GM23338 (cell line): ENCODE measurements at regions not wholly inside any gene's neighbourhood (a gene's known extent, or its start where the extent isn't known, plus 50 kb on each side); places are given as distances from the start of the nearest gene placed in this dataset.

Experiments used
- ATAC-seq: fragments of 200-7000 bp; cut with Tn5 transposase; 3 replicates; pipeline ENCODE4 v1.9.1; 2020
- DNase-seq: peaks from one replicate; pipeline ENCODE4 v3.0.0-alpha.2; 2015; ENCODE audit warnings: low spot score
- H2AFZ ChIP-seq: fragments of 200-600 bp; sonication (generic); 2 replicates; pipeline ENCODE4 v1.8.0; 2016; ENCODE audit warnings: antibody characterized with exemption, mild to moderate bottlenecking, moderate library complexity
- H3F3A ChIP-seq: fragments of 200-600 bp; sonication (generic); replicated peaks from 2 replicates; pipeline ENCODE4 v1.8.0; 2017; ENCODE audit warnings: antibody characterized with exemption, mixed run types, low read depth
- H3K27ac ChIP-seq: fragments of 200-600 bp; sonication (generic); 2 replicates; pipeline ENCODE4 v1.6.1; 2016; ENCODE audit warnings: low read depth
- H3K27me3 ChIP-seq: fragments of 200-600 bp; sonication (generic); 2 replicates; pipeline ENCODE4 v1.8.0; 2016; ENCODE audit warnings: mild to moderate bottlenecking, mixed run types, moderate library complexity; ENCODE audit not compliant: insufficient read depth
- H3K36me3 ChIP-seq: fragments of 200-600 bp; sonication (generic); 2 replicates; pipeline ENCODE4 v1.8.0; 2016; ENCODE audit warnings: mild to moderate bottlenecking; ENCODE audit not compliant: insufficient read depth
- H3K4me1 ChIP-seq: fragments of 200-600 bp; sonication (generic); 2 replicates; pipeline ENCODE4 v1.8.0; 2016; ENCODE audit warnings: mild to moderate bottlenecking, moderate library complexity; ENCODE audit not compliant: insufficient read depth
- H3K4me2 ChIP-seq: fragments of 200-600 bp; sonication (generic); 2 replicates; pipeline ENCODE4 v1.7.1; 2017; ENCODE audit warnings: mixed run types
- H3K4me3 ChIP-seq: fragments of 200-600 bp; sonication (generic); 2 replicates; pipeline ENCODE4 v1.6.1; 2016; ENCODE audit warnings: mixed run types
- H3K79me2 ChIP-seq: fragments of 200-600 bp; sonication (generic); replicated peaks from 2 replicates; pipeline ENCODE4 v1.8.0; 2017; ENCODE audit warnings: mild to moderate bottlenecking; ENCODE audit not compliant: insufficient read depth
- H3K9me2 ChIP-seq: fragments of 200-600 bp; sonication (generic); 2 replicates; pipeline ENCODE4 v1.8.0; 2017; ENCODE audit not compliant: insufficient read depth
- H4K20me1 ChIP-seq: fragments of 200-600 bp; sonication (generic); replicated peaks from 2 replicates; pipeline ENCODE4 v1.8.0; 2017; ENCODE audit warnings: mild to moderate bottlenecking; ENCODE audit not compliant: insufficient read depth
- H3K27ac Mint-ChIP-seq: 2 replicates; pipeline ENCODE4 v1.8.0; 2020; ENCODE audit warnings: inconsistent platforms, mild to moderate bottlenecking, moderate library complexity, mixed read lengths
- H3K27me3 Mint-ChIP-seq: 3 replicates; pipeline ENCODE4 v1.8.0; 2022; ENCODE audit warnings: low read depth, mild to moderate bottlenecking, moderate library complexity, mixed read lengths, inconsistent platforms; ENCODE audit not compliant: insufficient read depth, poor library complexity
- H3K36me3 Mint-ChIP-seq: 3 replicates; pipeline ENCODE4 v1.8.0; 2021; ENCODE audit warnings: low read depth, mild to moderate bottlenecking, inconsistent platforms, moderate library complexity, mixed read lengths
- H3K4me1 Mint-ChIP-seq: 3 replicates; pipeline ENCODE4 v1.8.0; 2020; ENCODE audit warnings: mild to moderate bottlenecking, inconsistent platforms, mixed read lengths
- H3K4me3 Mint-ChIP-seq: 3 replicates; pipeline ENCODE4 v1.8.0; 2021; ENCODE audit warnings: moderate library complexity, mild to moderate bottlenecking, inconsistent platforms, mixed read lengths
- H3K9me3 Mint-ChIP-seq: 3 replicates; pipeline ENCODE4 v1.8.0; 2020; ENCODE audit warnings: moderate library complexity, mild to moderate bottlenecking, inconsistent platforms, mixed read lengths
- CREB1 ChIP-seq: fragments of 250-450 bp; sonication (Bioruptor Pico); IDR thresholded peaks from 2 replicates; pipeline ENCODE4 v1.5.0; 2020; ENCODE audit warnings: low read depth, mild to moderate bottlenecking, moderate library complexity
- CTCF ChIP-seq, 2 experiments: fragments of 200-600 bp in 1 of 2; sonication (generic) in 1 of 2; conservative IDR thresholded peaks; 2 replicates each; pipeline versions ENCODE4 v1.5.1 to v1.6.1; 2016 to 2017; ENCODE audit warnings: antibody characterized with exemption in 2 of 2, low read depth in 2 of 2, mild to moderate bottlenecking in 2 of 2, moderate library complexity in 1 of 2
- ETS1 ChIP-seq: IDR thresholded peaks from 2 replicates; pipeline ENCODE4 v1.6.1; 2016; ENCODE audit warnings: antibody characterized with exemption
- EZH2 ChIP-seq: fragments of 200-600 bp; sonication (generic); IDR thresholded peaks from one replicate; pipeline ENCODE4 v1.8.0; 2017; ENCODE audit warnings: antibody characterized with exemption, mild to moderate bottlenecking, low read depth; ENCODE audit not compliant: unreplicated experiment
- EZH2phosphoT487 ChIP-seq: fragments of 200-600 bp; sonication (generic); IDR thresholded peaks from one replicate; pipeline ENCODE4 v1.8.1; 2018; ENCODE audit warnings: antibody characterized with exemption; ENCODE audit not compliant: unreplicated experiment
- JUNB ChIP-seq: IDR thresholded peaks from one replicate; pipeline ENCODE4 v1.6.1; 2016; ENCODE audit warnings: antibody characterized with exemption; ENCODE audit not compliant: unreplicated experiment
- NANOG ChIP-seq: IDR thresholded peaks from 2 replicates; pipeline ENCODE4 v1.6.1; 2016; ENCODE audit warnings: antibody characterized with exemption, borderline replicate concordance
- POLR2AphosphoS5 ChIP-seq: IDR thresholded peaks from 2 replicates; pipeline ENCODE4 v1.6.1; 2016; ENCODE audit warnings: antibody characterized with exemption, low read depth
- REST ChIP-seq: IDR thresholded peaks from one replicate; pipeline ENCODE4 v1.6.1; 2018; ENCODE audit warnings: antibody characterized with exemption; ENCODE audit not compliant: unreplicated experiment
- STAT1 ChIP-seq: IDR thresholded peaks from one replicate; pipeline ENCODE4 v1.6.1; 2016; ENCODE audit warnings: antibody characterized with exemption; ENCODE audit not compliant: unreplicated experiment
- ZNF114 ChIP-seq: fragments of 250-450 bp; sonication (Bioruptor Pico); IDR thresholded peaks from 2 replicates; pipeline ENCODE4 v1.5.0; 2020; ENCODE audit warnings: mild to moderate bottlenecking, moderate library complexity
- ZNF331 ChIP-seq: fragments of 250-450 bp; sonication (Bioruptor Pico); IDR thresholded peaks from 2 replicates; pipeline ENCODE4 v1.5.0; 2020; ENCODE audit warnings: low read depth, mild to moderate bottlenecking, moderate library complexity

- Mint-ChIP-seq H3K9me3 (no peaks in the 10 kb centered on the region), H3K36me3 (peaks cover 2% of the 10 kb centered on the region; the same call in 1 of the 3 replicates), H3K27me3 (peaks cover 2% of the 10 kb centered on the region), H3K4me1 (peaks cover 37% of the 10 kb centered on the region), H3K4me3 (no peak overlapping the region), H3K27ac (peak overlapping the region; percentile 30; the same call in 1 of the 2 replicates)
- H3F3A ChIP-seq = no peaks in the 10 kb centered on the region
- peak overlapping the region; percentile 44; the same call in 1 of the 2 replicates for H2AFZ ChIP-seq
- peaks cover 26% of the 10 kb centered on the region for H3K4me1 ChIP-seq
- no peaks in the 10 kb centered on the region for H3K79me2 ChIP-seq
- DNase-seq (no peak), ATAC-seq (no peak)
- H3K9me2 ChIP-seq = peaks cover 11% of the 10 kb centered on the region; the same call in 1 of the 2 replicates
- TF ChIP-seq REST = no peak
- TF ChIP-seq EZH2 = no peak
- no peak for TF ChIP-seq STAT1
- no peak for TF ChIP-seq EZH2phosphoT487
- no peak for TF ChIP-seq POLR2AphosphoS5
- no peak for TF ChIP-seq ZNF114
- no peak for TF ChIP-seq ZNF331 (CRISPR knock-in tag)
- no peak for TF ChIP-seq JUNB
- TF ChIP-seq CREB1 (CRISPR knock-in tag) = no peak
- no peak for TF ChIP-seq NANOG
- H4K20me1 ChIP-seq = no peaks in the 10 kb centered on the region
- no peaks in the 10 kb centered on the region for H3K27me3 ChIP-seq
- no peak overlapping the region for H3K4me2 ChIP-seq
- no peaks in the 10 kb centered on the region for H3K36me3 ChIP-seq
- peak overlapping the region; percentile 43; the same call in 1 of the 2 replicates for H3K27ac ChIP-seq
- H3K4me3 ChIP-seq = no peak overlapping the region
Observed at GRCh38 chr4:123786163-123786915, 389.7 kb downstream of the SPRY1 start.

- ATAC-seq (no peak), DNase-seq (no peak)
- Histone ChIP-seq H3K36me3 (no peaks in the 10 kb centered on the region), H2AFZ (no peak overlapping the region), H3K27ac (no peak overlapping the region), H3K4me2 (no peak overlapping the region), H3K9me2 (peaks cover 11% of the 10 kb centered on the region; the same call in 1 of the 2 replicates), H3K27me3 (no peaks in the 10 kb centered on the region), H3K4me3 (no peak overlapping the region), H4K20me1 (no peaks in the 10 kb centered on the region), H3K4me1 (peaks cover 26% of the 10 kb centered on the region), H3K79me2 (no peaks in the 10 kb centered on the region), H3F3A (no peaks in the 10 kb centered on the region)
- Mint-ChIP-seq H3K4me1 (peaks cover 37% of the 10 kb centered on the region), H3K4me3 (no peak overlapping the region), H3K27me3 (peaks cover 2% of the 10 kb centered on the region), H3K9me3 (no peaks in the 10 kb centered on the region), H3K36me3 (no peaks in the 10 kb centered on the region), H3K27ac (no peak overlapping the region)
- TF ChIP-seq ZNF114 (no peak), CTCF (conservative IDR thresholded peaks at IDR 0.05; ENCODE audit: low read depth in 2 of 2) (no peak), ETS1 (no peak), REST (no peak), JUNB (no peak), EZH2 (no peak)
Observed at GRCh38 chr4:123786920-123787319, 390.3 kb downstream of the SPRY1 start.
